Spinal cord (tissue), 9 donors: ENCODE measurements at regions not wholly inside any gene's neighbourhood (a gene's known extent, or its start where the extent isn't known, plus 50 kb on each side); places are given as distances from the start of the nearest gene placed in this dataset.

Experiments used
- DNase-seq, 6 donors: peaks; one replicate each; pipeline versions ENCODE4 v3.0.0 to v3.0.0-alpha.2; 2013 to 2015; ENCODE audit warnings: low spot score in 6 of 6, low read depth in 4 of 6
- H3K27ac ChIP-seq: one replicate; pipeline ENCODE4 v1.5.1; 2013; ENCODE audit warnings: low read depth, low read length, control low read depth
- H3K27me3 ChIP-seq: one replicate; pipeline ENCODE4 v1.6.1; 2013; ENCODE audit warnings: low read length; ENCODE audit not compliant: control insufficient read depth, insufficient read depth
- H3K36me3 ChIP-seq: one replicate; pipeline ENCODE4 v1.6.1; 2013; ENCODE audit warnings: low read length; ENCODE audit not compliant: control insufficient read depth, insufficient read depth
- H3K4me1 ChIP-seq: one replicate; pipeline ENCODE4 v1.6.1; 2013; ENCODE audit warnings: low read length; ENCODE audit not compliant: control insufficient read depth, insufficient read depth
- H3K4me3 ChIP-seq: one replicate; pipeline ENCODE4 v1.5.1; 2013; ENCODE audit warnings: low read depth, low read length, control low read depth
- H3K9me3 ChIP-seq: one replicate; pipeline ENCODE4 v1.6.1; 2013; ENCODE audit warnings: low read length; ENCODE audit not compliant: control insufficient read depth, insufficient read depth
- WGBS: methylation state at CpG from one replicate; pipeline ENCODE4 v1.1.5; 2013; ENCODE audit warnings: missing lambda C conversion rate; ENCODE audit not compliant: insufficient coverage; 5-methylcytosine and 5-hydroxymethylcytosine counted together
- donor health status: healthy.

GRCh38 chr2:200077838-200078237 is 122.5 kb downstream of the MAIP1 start:
- Histone ChIP-seq H3K4me1 (no peaks in the 10 kb centered on the region), H3K4me3 (no peak overlapping the region), H3K27ac (no peak overlapping the region), H3K27me3 (no peaks in the 10 kb centered on the region), H3K9me3 (no peaks in the 10 kb centered on the region), H3K36me3 (no peaks in the 10 kb centered on the region)
- 88% methylated on average over 3 of the region's 3 CpGs for WGBS
- DNase-seq: peak in 1 of 6 donors; percentile 60

GRCh38 chr2:200079356-200079755 is 124.0 kb downstream of the MAIP1 start:
- Histone ChIP-seq H3K27me3 (no peaks in the 10 kb centered on the region), H3K4me3 (no peak overlapping the region), H3K36me3 (no peaks in the 10 kb centered on the region), H3K27ac (no peak overlapping the region), H3K9me3 (no peaks in the 10 kb centered on the region), H3K4me1 (no peaks in the 10 kb centered on the region)
- no peak for DNase-seq
- WGBS: no CpG with 5 or more reads among the region's 2 CpGs

- no peak overlapping the region for H3K4me3 ChIP-seq
- no peaks in the 10 kb centered on the region for H3K9me3 ChIP-seq
- no peak overlapping the region for H3K27ac ChIP-seq
- WGBS: 29% methylated on average over 3 of the region's 8 CpGs
- H3K27me3 ChIP-seq: no peaks in the 10 kb centered on the region
- H3K4me1 ChIP-seq: no peaks in the 10 kb centered on the region
- DNase-seq: peak in 3 of 6 donors; percentile 29 to 92 (median 41)
- no peaks in the 10 kb centered on the region for H3K36me3 ChIP-seq
Observed at GRCh38 chr2:200081236-200081635, 125.9 kb downstream of the MAIP1 start.

- H3K4me1 ChIP-seq: no peaks in the 10 kb centered on the region
- no peak overlapping the region for H3K4me3 ChIP-seq
- DNase-seq: peak in 2 of 6 donors; percentile 18 to 55
- no peaks in the 10 kb centered on the region for H3K9me3 ChIP-seq
- H3K36me3 ChIP-seq: no peaks in the 10 kb centered on the region
- H3K27me3 ChIP-seq: no peaks in the 10 kb centered on the region
- 80% methylated on average over 1 of the region's 2 CpGs for WGBS
- no peak overlapping the region for H3K27ac ChIP-seq
Observed at GRCh38 chr2:200081811-200082210, 126.4 kb downstream of the MAIP1 start.

- no peak for DNase-seq
- Histone ChIP-seq H3K9me3 (no peaks in the 10 kb centered on the region), H3K4me3 (no peak overlapping the region), H3K27ac (no peak overlapping the region), H3K4me1 (peaks cover 1% of the 10 kb centered on the region), H3K27me3 (no peaks in the 10 kb centered on the region), H3K36me3 (no peaks in the 10 kb centered on the region)
Observed at GRCh38 chr2:200084036-200084435, 128.7 kb downstream of the MAIP1 start.

- H3K27ac ChIP-seq: no peak overlapping the region
- no peak overlapping the region for H3K4me3 ChIP-seq
- peak in 2 of 6 donors; percentile 9 to 68 for DNase-seq
- H3K27me3 ChIP-seq: no peaks in the 10 kb centered on the region
- H3K9me3 ChIP-seq: no peaks in the 10 kb centered on the region
- H3K36me3 ChIP-seq: no peaks in the 10 kb centered on the region
- WGBS: 85% methylated on average over 9 of the region's 9 CpGs
- peaks cover 3% of the 10 kb centered on the region for H3K4me1 ChIP-seq
Observed at GRCh38 chr2:200086911-200087310, 131.5 kb downstream of the MAIP1 start.

- no peak for DNase-seq
- 80% methylated on average over 4 of the region's 5 CpGs for WGBS
- Histone ChIP-seq H3K4me1 (peaks cover 3% of the 10 kb centered on the region), H3K27me3 (no peaks in the 10 kb centered on the region), H3K36me3 (no peaks in the 10 kb centered on the region), H3K4me3 (no peak overlapping the region), H3K9me3 (no peaks in the 10 kb centered on the region), H3K27ac (no peak overlapping the region)
Observed at GRCh38 chr2:200087451-200087850, 132.1 kb downstream of the MAIP1 start.

GRCh38 chr2:200089040-200089755 is 133.8 kb downstream of the MAIP1 start:
- peak in 2 of 6 donors; percentile 54 to 81 for DNase-seq
- no peak overlapping the region for H3K4me3 ChIP-seq
- H3K9me3 ChIP-seq: no peaks in the 10 kb centered on the region
- H3K27me3 ChIP-seq: no peaks in the 10 kb centered on the region
- no peaks in the 10 kb centered on the region for H3K36me3 ChIP-seq
- H3K4me1 ChIP-seq: peaks cover 3% of the 10 kb centered on the region
- WGBS: 50% methylated on average over 3 of the region's 6 CpGs
- H3K27ac ChIP-seq: no peak overlapping the region

GRCh38 chr2:200089756-200090109 is 134.4 kb downstream of the MAIP1 start:
- Histone ChIP-seq H3K4me3 (no peak overlapping the region), H3K9me3 (no peaks in the 10 kb centered on the region), H3K27ac (no peak overlapping the region), H3K27me3 (no peaks in the 10 kb centered on the region), H3K36me3 (no peaks in the 10 kb centered on the region), H3K4me1 (peaks cover 3% of the 10 kb centered on the region)
- DNase-seq: no peak
- 61% methylated on average over 3 of the region's 6 CpGs for WGBS

GRCh38 chr2:200090683-200091082 is 135.3 kb downstream of the MAIP1 start:
- 86% methylated on average over 5 of the region's 6 CpGs for WGBS
- no peaks in the 10 kb centered on the region for H3K9me3 ChIP-seq
- H3K36me3 ChIP-seq: no peaks in the 10 kb centered on the region
- no peaks in the 10 kb centered on the region for H3K27me3 ChIP-seq
- peaks cover 3% of the 10 kb centered on the region for H3K4me1 ChIP-seq
- no peak overlapping the region for H3K4me3 ChIP-seq
- no peak overlapping the region for H3K27ac ChIP-seq
- DNase-seq: no peak
